CD4-positive, alpha-beta memory T cell (primary cell): ENCODE measurements at regions not wholly inside any gene's neighbourhood (a gene's known extent, or its start where the extent isn't known, plus 50 kb on each side); places are given as distances from the start of the nearest gene placed in this dataset.

ENCODE experiments used
- CTCF ChIA-PET: fragments of 350-600 bp; sonication (Branson Sonifier 250); formaldehyde crosslinking; loops from one replicate; lab custom pipeline; 2021; ENCODE audit warnings: inconsistent platforms; ENCODE audit not compliant: partially characterized antibody; lab: Charles Lee
- POLR2A ChIA-PET: fragments of 350-600 bp; sonication (Branson Sonifier 250); formaldehyde crosslinking; loops from one replicate; lab custom pipeline; 2021; ENCODE audit not compliant: partially characterized antibody; lab: Charles Lee
- DNase-seq, 5 donors: peaks; one replicate each; pipeline versions ENCODE4 v3.0.0 to v3.0.0-alpha.2; 2020 to 2022; ENCODE audit warnings: mixed read lengths in 1 of 5
- H3K27ac ChIP-seq: one replicate; pipeline ENCODE4 v1.7.0; 2013; ENCODE audit warnings: low read depth, low read length
- H3K27me3 ChIP-seq: 2 replicates; pipeline ENCODE4 v1.7.0; 2013; ENCODE audit warnings: mild to moderate bottlenecking, low read length, moderate library complexity; ENCODE audit not compliant: insufficient read depth
- H3K36me3 ChIP-seq: 2 replicates; pipeline ENCODE4 v1.7.0; 2013; ENCODE audit warnings: mild to moderate bottlenecking, low read length, moderate library complexity; ENCODE audit not compliant: insufficient read depth
- H3K4me1 ChIP-seq: 2 replicates; pipeline ENCODE4 v1.7.0; 2013; ENCODE audit warnings: mild to moderate bottlenecking, low read length, moderate library complexity; ENCODE audit not compliant: insufficient read depth
- H3K4me3 ChIP-seq, 2 donors: one replicate each; pipeline ENCODE4 v1.7.0; 2013; ENCODE audit warnings: low read length in 2 of 2, mild to moderate bottlenecking in 1 of 2
- H3K9me3 ChIP-seq, 2 donors: one replicate each; pipeline ENCODE4 v1.7.0; 2013; ENCODE audit warnings: low read length in 2 of 2, control low read depth in 1 of 2; ENCODE audit not compliant: control insufficient read depth in 1 of 2
- H3K27ac Mint-ChIP-seq, 7 donors: one replicate each; pipeline ENCODE4 v1.8.0; 2020 to 2021; ENCODE audit warnings: mixed read lengths in 7 of 7, mild to moderate bottlenecking in 6 of 7, inconsistent platforms in 3 of 7, moderate library complexity in 3 of 7
- H3K27me3 Mint-ChIP-seq, 2 donors: one replicate each; pipeline ENCODE4 v1.8.0; 2020 to 2021; ENCODE audit warnings: mixed read lengths in 2 of 2
- H3K36me3 Mint-ChIP-seq, 2 donors: one replicate each; pipeline ENCODE4 v1.8.0; 2020 to 2021; ENCODE audit warnings: mixed read lengths in 2 of 2, inconsistent platforms in 1 of 2, mild to moderate bottlenecking in 1 of 2
- H3K4me1 Mint-ChIP-seq, 4 donors: one replicate each; pipeline ENCODE4 v1.8.0; 2020 to 2021; ENCODE audit warnings: mixed read lengths in 4 of 4, mild to moderate bottlenecking in 1 of 4
- H3K4me3 Mint-ChIP-seq, 8 donors: one replicate each; pipeline ENCODE4 v1.8.0; 2020 to 2021; ENCODE audit warnings: mixed read lengths in 8 of 8, mild to moderate bottlenecking in 7 of 8, moderate library complexity in 6 of 8, inconsistent platforms in 3 of 8
- H3K9me3 Mint-ChIP-seq, 8 donors: one replicate each; pipeline ENCODE4 v1.8.0; 2020 to 2021; ENCODE audit warnings: mixed read lengths in 8 of 8, mild to moderate bottlenecking in 5 of 8, inconsistent platforms in 3 of 8, moderate library complexity in 1 of 8
- intact Hi-C: fragments of 100-400 bp; cut with micrococcal nuclease; formaldehyde crosslinking; loops from one replicate; pipeline ENCODE4 v1.15.1; 2023

GRCh38 chr14:89540009-89540829, 123.2 kb upstream of the FOXN3 start:
- H3K9me3 Mint-ChIP-seq, result peaks cover 0 to 2% (median 0%) of the 10 kb centered on the region in 8 donors
- no peak overlapping the region for H3K4me3 Mint-ChIP-seq
- Histone ChIP-seq H3K27me3 (no peaks in the 10 kb centered on the region), H3K9me3 (no peaks in the 10 kb centered on the region), H3K4me3 (no peak overlapping the region), H3K27ac (no peak overlapping the region), H3K4me1 (peaks cover 15% of the 10 kb centered on the region), H3K36me3 (no peaks in the 10 kb centered on the region)
- ChIA-PET POLR2A (no interaction called here), CTCF (interaction anchor here (0.6 kb wide), 1 partner anchor 10 kb away, joined by 5 read pairs; no protein-coding TSS in a partner anchor)
- no peaks in the 10 kb centered on the region for H3K27me3 Mint-ChIP-seq
- peaks cover 9 to 17% of the 10 kb centered on the region in 2 donors for H3K36me3 Mint-ChIP-seq
- intact Hi-C loops, result no loop called here
- DNase-seq, result no peak
- peaks cover 40 to 67% (median 53%) of the 10 kb centered on the region in 4 donors for H3K4me1 Mint-ChIP-seq
- H3K27ac Mint-ChIP-seq, result peak overlapping the region in 2 of 7 donors; percentile 2 to 76

- no peak for DNase-seq
- peaks cover 12 to 24% of the 10 kb centered on the region in 2 donors for H3K36me3 Mint-ChIP-seq
- Histone ChIP-seq H3K36me3 (no peaks in the 10 kb centered on the region), H3K27ac (no peak overlapping the region), H3K27me3 (no peaks in the 10 kb centered on the region), H3K4me3 (no peak overlapping the region), H3K4me1 (peaks cover 2% of the 10 kb centered on the region), H3K9me3 (no peaks in the 10 kb centered on the region)
- no peak overlapping the region for H3K27ac Mint-ChIP-seq
- intact Hi-C loops, result no loop called here
- no peak overlapping the region for H3K4me3 Mint-ChIP-seq
- POLR2A ChIA-PET, result no interaction called here
- peaks cover 39 to 63% (median 49%) of the 10 kb centered on the region in 4 donors for H3K4me1 Mint-ChIP-seq
- CTCF ChIA-PET, result no interaction called here
- H3K9me3 Mint-ChIP-seq, result peaks cover 0 to 2% (median 0%) of the 10 kb centered on the region in 8 donors
- H3K27me3 Mint-ChIP-seq, result no peaks in the 10 kb centered on the region
Observed at GRCh38 chr14:89537911-89538310, 120.9 kb upstream of the FOXN3 start.

- DNase-seq, result no peak
- no peak overlapping the region for H3K4me3 Mint-ChIP-seq
- CTCF ChIA-PET, result interaction anchor here (2.1 kb wide), 1 partner anchor 10 kb away, joined by 6 read pairs; no protein-coding TSS in a partner anchor
- peak overlapping the region in 1 of 7 donors; percentile 7 for H3K27ac Mint-ChIP-seq
- H3K4me1 Mint-ChIP-seq, result peaks cover 34 to 53% (median 38%) of the 10 kb centered on the region in 4 donors
- Histone ChIP-seq H3K36me3 (no peaks in the 10 kb centered on the region), H3K27me3 (no peaks in the 10 kb centered on the region), H3K4me3 (no peak overlapping the region), H3K9me3 (no peaks in the 10 kb centered on the region), H3K4me1 (no peaks in the 10 kb centered on the region), H3K27ac (no peak overlapping the region)
- H3K27me3 Mint-ChIP-seq, result no peaks in the 10 kb centered on the region
- peaks cover 0 to 2% (median 0%) of the 10 kb centered on the region in 8 donors for H3K9me3 Mint-ChIP-seq
- POLR2A ChIA-PET, result no interaction called here
- intact Hi-C loops, result no loop called here
- H3K36me3 Mint-ChIP-seq, result peaks cover 19 to 38% of the 10 kb centered on the region in 2 donors
Observed at GRCh38 chr14:89534902-89535685, 118.1 kb upstream of the FOXN3 start.

- Mint-ChIP-seq H3K36me3 (peaks cover 19 to 37% of the 10 kb centered on the region in 2 donors), H3K4me1 (peaks cover 26 to 44% (median 31%) of the 10 kb centered on the region in 4 donors), H3K4me3 (peak overlapping the region in 1 of 8 donors; percentile 33), H3K9me3 (peaks cover 0 to 3% (median 0%) of the 10 kb centered on the region in 8 donors), H3K27me3 (no peaks in the 10 kb centered on the region), H3K27ac (peak overlapping the region in 2 of 7 donors; percentile 18 to 64)
- ChIA-PET CTCF (interaction anchor here (0.7 to 1.2 kb wide), 2 partner anchors 9 to 588 kb away, joined by 3 to 4 read pairs; no protein-coding TSS in a partner anchor), POLR2A (no interaction called here)
- DNase-seq, result no peak
- no peak overlapping the region for H3K27ac ChIP-seq
- H3K9me3 ChIP-seq, result no peaks in the 10 kb centered on the region
- no peaks in the 10 kb centered on the region for H3K27me3 ChIP-seq
- H3K36me3 ChIP-seq, result no peaks in the 10 kb centered on the region
- no peak overlapping the region for H3K4me3 ChIP-seq
- H3K4me1 ChIP-seq, result no peaks in the 10 kb centered on the region
- intact Hi-C loops, result no loop called here
Observed at GRCh38 chr14:89533766-89534165, 116.7 kb upstream of the FOXN3 start.

- ChIA-PET POLR2A (no interaction called here), CTCF (interaction anchor here (0.7 to 1.2 kb wide), 2 partner anchors 10 to 588 kb away, joined by 3 to 4 read pairs; no protein-coding TSS in a partner anchor)
- Histone ChIP-seq H3K27ac (no peak overlapping the region), H3K27me3 (no peaks in the 10 kb centered on the region), H3K36me3 (no peaks in the 10 kb centered on the region), H3K9me3 (no peaks in the 10 kb centered on the region), H3K4me1 (no peaks in the 10 kb centered on the region), H3K4me3 (no peak overlapping the region)
- no peak for DNase-seq
- Mint-ChIP-seq H3K36me3 (peaks cover 19 to 38% of the 10 kb centered on the region in 2 donors), H3K9me3 (peaks cover 0 to 3% (median under 1%) of the 10 kb centered on the region in 8 donors), H3K27me3 (no peaks in the 10 kb centered on the region), H3K4me3 (no peak overlapping the region), H3K27ac (peak overlapping the region in 2 of 7 donors; percentile 24 to 81), H3K4me1 (peaks cover 26 to 44% (median 30%) of the 10 kb centered on the region in 4 donors)
- intact Hi-C loops, result no loop called here
Observed at GRCh38 chr14:89533136-89533535, 116.1 kb upstream of the FOXN3 start.

- Histone ChIP-seq H3K27ac (no peak overlapping the region), H3K36me3 (no peaks in the 10 kb centered on the region), H3K4me1 (no peaks in the 10 kb centered on the region), H3K4me3 (no peak overlapping the region), H3K27me3 (no peaks in the 10 kb centered on the region), H3K9me3 (no peaks in the 10 kb centered on the region)
- intact Hi-C loops, result no loop called here
- Mint-ChIP-seq H3K4me3 (no peak overlapping the region), H3K27ac (peak overlapping the region in 2 of 7 donors; percentile 30 to 44), H3K36me3 (peaks cover 18 to 33% of the 10 kb centered on the region in 2 donors), H3K9me3 (peaks cover 0 to 7% (median 2%) of the 10 kb centered on the region in 8 donors), H3K4me1 (peaks cover 20 to 36% (median 24%) of the 10 kb centered on the region in 4 donors), H3K27me3 (no peaks in the 10 kb centered on the region)
- POLR2A ChIA-PET, result interaction anchor here (0.9 to 1.0 kb wide), 2 partner anchors 21 to 83 kb away, joined by 3 read pairs; no protein-coding TSS in a partner anchor
- no peak for DNase-seq
- CTCF ChIA-PET, result interaction anchor here (0.8 kb wide), 1 partner anchor 38 kb away, joined by 3 read pairs; no protein-coding TSS in a partner anchor
Observed at GRCh38 chr14:89531661-89532335, 114.8 kb upstream of the FOXN3 start.
